Astrocyte of the cerebellum (primary cell): ENCODE measurements at regions not wholly inside any gene's neighbourhood (a gene's known extent, or its start where the extent isn't known, plus 50 kb on each side); places are given as distances from the start of the nearest gene placed in this dataset.

Source experiments
- DNase-seq: peaks from one replicate; pipeline ENCODE4 v3.0.0-alpha.2; 2011; ENCODE audit warnings: low read depth
- H3K4me3 ChIP-seq: 2 replicates; pipeline ENCODE4 v1.5.1; 2011; ENCODE audit warnings: mild to moderate bottlenecking, low read depth, low read length, moderate library complexity
- CTCF ChIP-seq: IDR thresholded peaks from 2 replicates; pipeline ENCODE4 v1.5.1; 2012; ENCODE audit warnings: low read length, low read depth, moderate library complexity, mild to moderate bottlenecking; ENCODE audit errors: missing control alignments
- in situ Hi-C: cut with HindIII; loops from 2 replicates; pipeline ENCODE4 v1.10.0; 2017; ENCODE audit warnings: low sequenced_read_pairs

GRCh38 chr6:30806581-30807183 lies 62.3 kb upstream of the IER3 start:
- no peak for TF ChIP-seq CTCF
- in situ Hi-C loops, result no loop called here
- no peak for DNase-seq
- no peak overlapping the region for H3K4me3 ChIP-seq

DNA sequence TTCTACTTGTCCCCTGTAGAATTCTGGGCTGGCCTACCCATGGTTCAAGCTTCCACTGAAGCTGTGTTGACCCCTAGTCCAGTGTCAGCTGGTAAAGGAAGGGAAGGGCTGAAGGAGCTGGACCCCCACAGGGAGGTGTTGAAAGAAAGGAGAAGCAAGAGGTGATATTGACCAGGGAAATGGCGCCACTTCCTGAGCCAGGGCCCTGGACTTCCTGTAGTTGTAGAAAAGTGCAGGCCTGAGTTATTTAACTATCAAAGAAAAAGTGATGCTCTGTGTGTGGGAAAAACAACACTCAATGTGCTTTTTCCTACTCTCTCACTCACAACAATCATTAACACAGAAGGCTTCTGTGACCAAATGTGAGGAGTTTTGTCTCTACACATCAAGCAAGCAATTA lies 60.0 kb upstream of the IER3 start:
- no peak for DNase-seq
- TF ChIP-seq CTCF, result no peak
- in situ Hi-C loops, result loop anchor here (5.0 kb wide), 1 partner anchor 57 kb away; no protein-coding TSS in a partner anchor
- H3K4me3 ChIP-seq, result no peak overlapping the region

DNA sequence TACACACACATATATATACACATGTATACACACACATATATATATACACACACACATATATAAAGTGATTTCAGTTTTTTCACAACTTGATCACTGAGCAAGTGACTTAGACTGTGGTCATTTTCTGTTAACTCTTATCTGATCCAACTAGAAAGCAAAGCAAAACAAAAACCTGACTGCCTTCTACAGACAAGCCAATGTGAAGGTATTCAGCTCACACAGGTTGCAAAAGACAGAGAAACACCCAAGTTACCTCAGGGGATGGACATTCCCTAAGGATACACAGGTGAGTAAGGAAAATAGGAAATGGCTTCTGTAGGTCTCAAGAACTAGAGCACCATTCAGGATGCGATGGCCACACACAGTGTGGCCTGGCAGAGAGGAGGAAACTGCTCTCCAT lies 58.4 kb upstream of the IER3 start:
- in situ Hi-C loops, result loop anchor here (5.0 kb wide), 1 partner anchor 55 kb away; no protein-coding TSS in a partner anchor
- no peak overlapping the region for H3K4me3 ChIP-seq
- TF ChIP-seq CTCF, result no peak
- DNase-seq, result no peak

DNA sequence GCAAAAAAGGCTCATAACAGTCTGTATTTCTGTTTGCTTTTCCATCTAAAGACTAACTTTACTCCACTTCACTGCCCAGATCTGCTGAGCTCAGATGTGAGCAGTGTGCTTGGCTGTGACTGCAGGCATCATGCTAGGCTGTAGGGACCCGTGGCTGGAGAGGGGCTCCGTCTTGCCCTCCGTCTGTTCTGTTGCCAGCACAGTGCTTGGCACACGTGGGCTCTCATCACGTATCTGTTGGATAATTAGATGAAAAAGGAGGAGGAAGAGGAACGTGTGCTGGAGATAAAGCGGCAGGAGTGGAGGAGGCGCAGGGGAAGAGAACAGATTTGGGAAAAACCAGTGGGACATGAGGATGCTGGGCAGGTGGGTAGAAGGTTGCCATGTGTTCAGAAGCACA lies 57.6 kb upstream of the IER3 start:
- H3K4me3 ChIP-seq, result no peak overlapping the region
- DNase-seq, result no peak
- in situ Hi-C loops, result loop anchor here (5.0 kb wide), 1 partner anchor 55 kb away; no protein-coding TSS in a partner anchor
- TF ChIP-seq CTCF, result no peak

DNA sequence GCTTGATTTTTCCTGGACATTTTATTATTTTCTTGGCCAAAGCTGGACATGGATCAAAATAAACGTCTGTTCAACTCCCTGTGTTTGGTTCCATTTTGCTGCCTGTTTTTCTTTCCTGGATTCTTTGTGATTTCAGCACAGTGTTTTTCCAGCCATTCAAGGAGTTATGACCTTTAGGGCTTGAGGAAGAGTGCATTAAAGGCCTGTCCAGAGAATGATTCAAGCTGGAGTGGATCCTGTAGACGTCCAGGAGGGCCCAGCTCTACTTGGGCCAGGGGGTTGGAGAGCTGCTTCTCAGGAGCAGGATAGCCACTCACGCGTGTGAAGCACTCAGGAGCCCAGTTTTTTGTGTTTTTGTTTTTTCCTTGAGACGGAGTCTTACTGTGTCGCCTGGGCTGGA lies 56.5 kb upstream of the IER3 start:
- no peak overlapping the region for H3K4me3 ChIP-seq
- in situ Hi-C loops, result loop anchor here (5.0 kb wide), 1 partner anchor 54 kb away; no protein-coding TSS in a partner anchor
- no peak for DNase-seq
- no peak for TF ChIP-seq CTCF

DNA sequence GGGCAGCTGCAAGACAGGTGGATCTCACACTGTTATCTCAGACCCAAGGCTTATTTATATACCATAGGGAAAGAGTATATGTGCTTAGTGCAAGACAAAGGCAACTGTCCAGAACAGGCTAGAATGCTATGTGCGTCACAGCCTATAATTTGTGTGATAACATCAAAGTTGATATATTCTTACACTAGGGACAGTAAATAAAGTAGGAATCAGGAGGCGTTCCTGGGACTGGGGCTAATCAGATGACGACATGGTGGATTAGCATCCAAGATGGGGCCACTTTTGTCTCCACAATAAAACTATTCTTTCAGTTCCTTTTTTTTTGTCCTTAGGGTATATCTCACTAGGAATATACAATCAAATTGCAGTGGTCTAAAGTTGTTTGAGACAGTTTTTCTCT lies 54.9 kb upstream of the IER3 start:
- in situ Hi-C loops, result no loop called here
- no peak for TF ChIP-seq CTCF
- no peak for DNase-seq

GRCh38 chr6:30798494-30798893 lies 54.1 kb upstream of the IER3 start:
- in situ Hi-C loops, result no loop called here
- no peak overlapping the region for H3K4me3 ChIP-seq
- no peak for DNase-seq
- no peak for TF ChIP-seq CTCF

More for the DNA sequence above, 54.9 kb upstream of the IER3 start:
- H3K4me3 ChIP-seq, result no peak overlapping the region
